ENCODE measurements at regions not wholly inside any gene's neighbourhood (a gene's known extent, or its start where the extent isn't known, plus 50 kb on each side); places are given as distances from the start of the nearest gene placed in this dataset.
"Not testable (repeated sequence)": the region's sequence is repeated elsewhere in the genome, so short reads cannot be mapped to it uniquely, and the experiment has no call there.

DNA sequence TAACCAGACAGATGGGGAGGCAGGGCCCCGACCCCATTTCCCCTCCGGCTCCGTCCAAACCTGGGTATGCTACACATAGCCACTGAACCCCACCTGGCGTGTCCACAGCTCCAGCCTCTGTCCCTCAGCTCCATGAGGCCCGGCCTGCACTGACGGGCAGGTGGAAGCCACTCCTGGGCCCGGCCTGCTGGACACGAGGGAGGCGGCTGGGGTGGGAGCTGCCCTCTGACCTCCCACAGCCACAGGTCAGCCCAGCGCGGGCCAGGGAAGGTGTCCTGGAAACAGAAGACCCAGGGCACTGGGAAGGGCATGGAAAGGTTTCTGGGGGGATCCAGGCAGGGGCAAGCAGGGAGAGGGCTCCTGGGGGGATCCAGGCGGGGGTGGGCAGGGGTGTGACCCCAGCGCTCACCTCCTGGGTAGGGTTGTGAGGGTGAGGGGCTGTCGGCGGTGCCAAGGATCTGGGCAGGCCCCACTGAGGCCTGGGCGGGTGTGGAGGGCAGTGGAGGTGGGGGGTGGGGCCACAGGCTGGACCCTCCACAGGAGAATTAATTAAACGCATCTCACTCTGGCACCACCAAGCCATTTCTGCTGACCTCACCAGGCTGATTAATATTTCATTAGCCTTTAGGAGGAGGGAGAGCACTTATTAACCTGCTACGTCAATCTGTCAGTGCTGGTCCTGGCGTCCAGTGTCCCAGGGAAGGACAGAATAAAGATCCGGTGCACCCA lies 108.9 kb downstream of the UNCX start:
- no peak for DNase-seq (ENCODE audit: low read depth)

- DNase-seq (ENCODE audit: low read depth), result no peak
Measured at GRCh38 chr7:1342090-1342640, 109.5 kb downstream of the UNCX start.

- DNase-seq (ENCODE audit: low read depth), result no peak
Measured at GRCh38 chr7:1343551-1343950, 110.9 kb downstream of the UNCX start.

GRCh38 chr7:1344421-1344820 lies 111.7 kb downstream of the UNCX start:
- no peak for DNase-seq (ENCODE audit: low read depth)

GRCh38 chr7:1344981-1345701 lies 112.5 kb downstream of the UNCX start:
- no peak for DNase-seq (ENCODE audit: low read depth)

DNA sequence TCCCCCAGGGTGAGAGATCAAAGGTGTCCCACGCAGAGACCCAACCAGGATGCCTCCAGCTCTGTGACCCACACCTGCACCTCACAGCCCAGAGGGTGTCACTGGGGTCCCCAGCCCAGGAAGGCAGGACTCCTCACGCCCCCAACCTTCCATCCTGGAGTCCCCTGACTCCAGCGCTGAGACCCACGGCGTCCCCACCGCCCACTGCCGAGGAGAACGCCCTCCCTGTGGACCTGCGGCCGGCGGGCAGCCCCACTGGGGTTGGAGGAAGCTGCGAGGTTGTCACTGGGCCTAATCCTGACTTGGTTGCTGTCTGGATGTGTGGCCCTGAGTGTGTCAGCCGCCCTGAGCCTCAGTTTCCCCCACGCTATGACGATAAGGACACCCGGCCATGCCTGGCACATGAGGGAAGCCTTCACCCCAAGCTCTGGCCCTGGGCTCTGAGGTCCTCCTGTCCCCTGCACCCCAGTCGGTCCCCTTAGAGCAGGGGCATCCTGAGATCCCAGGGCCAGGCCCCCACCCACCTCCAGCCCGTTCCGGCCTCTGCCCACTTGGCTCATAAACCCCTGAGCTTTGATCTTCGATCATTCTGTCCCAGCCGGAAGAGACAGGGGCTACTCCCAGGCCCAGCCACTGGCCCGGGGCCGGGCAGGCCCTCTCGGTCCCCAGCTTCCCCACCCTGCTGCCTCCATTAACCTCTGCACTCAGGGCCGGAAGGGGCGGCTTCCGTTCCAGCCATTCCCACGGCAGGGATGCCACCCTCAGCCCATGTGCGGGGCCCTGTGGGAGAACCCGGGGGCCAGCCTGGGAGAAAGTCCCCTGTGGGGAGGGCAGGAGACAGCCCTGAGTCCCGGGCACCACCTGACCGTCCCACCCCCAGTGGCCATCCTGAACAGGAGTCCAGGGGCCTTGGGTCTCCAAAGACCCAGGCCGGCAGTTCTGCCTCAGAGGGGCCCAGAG lies 113.2 kb downstream of the MICALL2 start:
- no peak for DNase-seq (ENCODE audit: low read depth)

GRCh38 chr7:1346851-1347250 lies 112.4 kb downstream of the MICALL2 start:
- no peak for DNase-seq (ENCODE audit: low read depth)

DNA sequence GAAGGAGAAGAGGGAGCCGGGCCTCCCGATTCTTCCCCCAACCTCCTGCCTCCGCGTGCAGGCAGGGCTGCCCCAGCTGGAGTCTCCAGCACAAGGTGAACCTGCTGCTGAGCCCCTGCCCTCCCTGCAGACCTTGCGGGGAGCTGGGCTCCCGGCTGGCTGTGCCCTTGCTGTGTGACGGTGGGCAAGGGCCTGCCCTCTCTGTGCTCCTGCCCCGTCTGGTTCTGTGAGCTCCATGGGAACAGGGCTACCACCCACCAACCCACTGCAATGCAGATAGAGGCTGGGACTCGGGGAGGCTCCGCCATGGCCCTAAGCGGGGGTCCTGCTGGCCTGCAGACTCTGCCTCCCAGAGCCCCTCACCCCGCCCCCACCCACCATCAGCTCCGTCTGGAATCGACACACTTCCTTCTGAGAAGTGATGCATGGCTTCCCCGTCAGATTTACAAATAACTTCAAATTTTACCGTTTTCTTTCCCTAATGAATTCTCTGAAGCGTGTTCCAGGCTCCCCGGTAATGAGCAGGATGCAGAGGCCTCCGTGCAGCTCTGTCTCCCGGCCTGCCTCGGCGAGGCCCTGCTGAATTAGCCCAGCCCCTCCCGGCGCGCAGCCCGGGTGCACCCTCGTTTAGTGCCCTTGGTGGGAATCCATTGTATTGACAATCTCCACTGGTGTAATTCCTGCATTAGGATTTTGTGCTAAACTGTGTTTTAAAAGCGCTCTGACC lies 111.0 kb downstream of the MICALL2 start:
- DNase-seq (ENCODE audit: low read depth), result no peak

GRCh38 chr7:1348823-1349335 lies 110.4 kb downstream of the MICALL2 start:
- no peak for DNase-seq (ENCODE audit: low read depth)

DNA sequence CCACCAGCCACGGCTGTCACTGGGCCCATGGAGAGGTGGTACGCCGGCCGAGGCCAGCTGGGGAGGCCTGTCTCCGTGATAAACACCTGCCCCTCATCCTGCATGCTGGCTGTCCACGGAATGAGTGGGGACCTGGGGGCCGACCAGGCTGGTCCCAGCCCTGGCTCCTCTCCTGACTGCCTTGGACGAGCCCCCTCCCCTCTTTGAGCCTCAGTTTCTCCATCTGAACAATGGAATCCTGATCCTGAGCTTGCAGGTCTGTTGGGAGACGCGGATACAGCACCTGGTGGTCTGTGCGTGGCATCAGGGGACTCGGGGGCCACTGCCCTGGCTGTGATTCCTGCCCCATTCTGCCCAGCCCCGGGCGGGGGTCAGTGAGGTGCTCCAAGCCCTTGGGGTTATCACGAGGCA lies 109.9 kb downstream of the MICALL2 start:
- no peak for DNase-seq (ENCODE audit: low read depth)

- DNase-seq (ENCODE audit: low read depth), result no peak
Measured at GRCh38 chr7:1351881-1352625, 107.2 kb downstream of the MICALL2 start.

DNA sequence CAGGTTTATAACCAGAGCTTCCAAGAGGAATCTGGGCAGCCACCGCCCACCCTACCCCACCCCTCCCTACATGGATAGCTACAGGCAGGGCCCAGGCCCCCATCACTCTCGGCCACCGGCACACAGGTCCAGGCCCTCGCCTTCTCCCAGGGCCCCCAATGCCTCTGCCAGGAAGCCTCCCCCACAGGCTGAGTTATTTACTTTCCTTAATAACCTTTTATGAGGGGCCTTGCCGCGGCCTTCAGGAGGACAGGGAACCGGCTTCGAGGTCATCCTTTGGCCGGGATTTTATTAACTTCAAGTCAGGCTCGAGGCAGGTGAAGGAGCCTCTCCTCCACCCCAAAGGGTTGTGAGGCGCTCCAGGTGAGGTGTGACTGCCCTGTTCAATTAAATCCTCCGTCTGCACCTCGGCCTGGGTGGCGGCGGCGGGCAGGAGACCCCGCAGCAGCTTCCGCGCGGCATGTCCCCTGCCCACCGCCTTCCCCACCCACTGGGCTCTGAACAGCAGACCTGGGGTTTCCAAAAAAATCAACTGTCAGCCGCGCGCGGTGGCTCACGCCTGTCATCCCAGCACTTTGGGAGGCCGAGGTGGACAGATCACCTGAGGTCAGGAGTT lies 106.5 kb downstream of the MICALL2 start:
- DNase-seq (ENCODE audit: low read depth), result no peak

DNA sequence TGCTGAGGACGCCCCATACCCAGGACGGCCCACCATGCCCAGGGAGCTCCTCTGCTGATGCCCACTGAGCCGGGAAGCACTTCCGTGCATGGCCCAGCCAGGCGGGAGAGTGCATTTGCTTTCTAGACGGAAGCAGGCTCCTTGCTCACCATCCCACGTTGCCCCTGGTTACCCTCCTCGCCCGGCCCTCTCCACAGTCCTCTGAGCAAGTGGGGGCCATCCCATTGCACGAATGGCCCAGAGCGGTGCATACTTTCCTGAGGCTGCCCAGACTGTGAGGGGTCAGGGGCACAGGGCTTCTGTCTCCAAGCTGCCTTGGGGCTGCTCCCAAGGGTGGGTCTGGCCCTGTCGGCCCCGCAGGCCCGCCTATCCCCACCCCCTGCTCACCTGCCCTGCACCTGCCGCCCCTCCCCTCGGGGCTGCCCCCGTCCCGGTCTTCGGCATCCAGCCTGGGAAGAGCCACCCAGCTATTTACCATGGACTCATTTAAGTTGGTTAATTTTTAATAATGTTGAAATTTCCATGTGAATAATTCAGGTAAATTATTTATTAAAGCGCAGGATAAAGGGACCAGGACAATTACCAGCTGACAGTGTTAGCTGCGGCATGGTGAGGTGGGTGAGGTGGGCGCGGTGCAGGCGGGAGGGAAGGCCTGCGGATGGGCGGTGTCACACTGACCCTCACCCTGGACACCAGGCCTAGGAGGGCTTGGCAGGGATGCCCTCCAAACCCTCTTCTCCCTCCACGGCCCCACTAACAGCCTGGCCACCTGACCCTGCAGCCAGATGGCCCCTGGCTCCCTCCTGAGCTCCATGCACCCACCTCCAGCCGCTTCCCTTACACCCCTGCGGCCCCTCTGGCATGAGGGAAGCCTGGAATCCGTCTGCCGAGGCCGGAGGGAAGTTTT lies 104.4 kb downstream of the MICALL2 start:
- DNase-seq (ENCODE audit: low read depth), result no peak

- no peak for DNase-seq (ENCODE audit: low read depth)
Measured at GRCh38 chr7:1355568-1356340, 103.5 kb downstream of the MICALL2 start.

- DNase-seq (ENCODE audit: low read depth), result not testable (repeated sequence)
Measured at GRCh38 chr7:1356853-1357252, 102.4 kb downstream of the MICALL2 start.

GRCh38 chr7:1357260-1357600 lies 102.0 kb downstream of the MICALL2 start:
- DNase-seq (ENCODE audit: low read depth), result not testable (repeated sequence)

DNA sequence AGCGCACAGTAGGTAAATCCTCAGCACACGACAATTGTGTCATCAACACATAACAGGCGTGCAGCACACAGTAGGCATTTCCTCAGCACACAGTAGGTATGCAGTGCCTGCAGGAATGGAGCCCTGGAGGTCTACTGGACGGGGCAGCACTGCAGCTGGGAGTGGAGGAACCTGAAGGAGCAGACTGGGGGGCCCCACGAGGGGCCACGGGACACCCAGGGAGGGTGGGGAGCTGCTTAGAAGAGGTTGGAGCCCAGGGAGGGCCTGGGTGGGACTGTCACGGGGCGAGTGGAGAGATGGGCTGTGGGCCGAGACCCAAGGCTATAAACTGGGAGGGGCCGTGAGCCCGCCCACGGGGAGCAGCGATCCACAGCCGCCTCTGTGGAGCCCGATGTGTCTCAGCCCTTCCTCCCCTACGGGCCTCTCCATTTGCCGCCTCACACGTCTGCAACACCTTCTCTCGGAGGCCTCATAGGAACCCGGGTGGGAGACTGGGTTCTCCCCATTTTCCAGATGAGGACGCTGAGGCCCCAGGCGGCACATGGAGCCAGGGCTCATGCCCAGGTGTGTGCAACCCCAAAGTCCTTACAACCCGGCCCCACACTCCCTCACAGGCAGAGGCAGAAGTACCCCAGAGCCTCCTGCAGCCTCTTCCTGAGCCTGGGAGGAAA lies 101.5 kb downstream of the MICALL2 start:
- peak; percentile 24 for DNase-seq (ENCODE audit: low read depth)
